Stomach (tissue), 4 donors: ENCODE measurements at regions not wholly inside any gene's neighbourhood (a gene's known extent, or its start where the extent isn't known, plus 50 kb on each side); places are given as distances from the start of the nearest gene placed in this dataset.

Source experiments
- POLR2AphosphoS5 ChIP-seq, 3 donors: sonication (generic); formaldehyde crosslinking; IDR thresholded peaks; one replicate each; pipeline ENCODE4 v1.6.1; 2016; ENCODE audit warnings: antibody characterized with exemption in 3 of 3
- TF ChIP-seq, protein P1 (sequence below), 7 experiments: fragments of 450-650 bp in 4 of 7; fragments of 200-600 bp in 3 of 7; sonication (generic) in 3 of 7; IDR thresholded peaks; one replicate each; pipeline ENCODE4 v1.5.1; 2016 to 2019; ENCODE audit warnings: antibody characterized with exemption in 7 of 7, control low read depth in 2 of 7, mild to moderate bottlenecking in 1 of 7

DNA sequence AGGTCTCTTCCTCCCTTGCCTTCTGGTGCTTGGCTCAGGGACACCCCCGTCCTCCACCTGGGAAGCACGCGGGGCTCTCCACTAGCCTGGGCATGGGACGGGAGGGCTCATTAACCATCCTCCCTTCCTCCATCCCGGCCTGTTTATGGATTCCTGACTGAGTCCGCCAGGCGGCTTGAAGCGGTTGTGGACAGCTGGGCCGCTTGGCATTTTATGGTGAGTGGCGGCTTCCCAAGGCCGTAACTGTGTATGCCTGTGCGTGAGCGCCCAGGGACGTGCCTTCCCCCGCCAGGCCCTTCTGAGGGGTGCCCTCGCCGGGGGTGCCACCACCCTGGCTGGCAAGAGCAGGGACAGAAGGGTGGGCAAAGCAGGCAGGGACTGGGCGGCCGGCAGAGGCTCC, 202.8 kb downstream of the URI1 start:
- TF ChIP-seq, protein P1, sequence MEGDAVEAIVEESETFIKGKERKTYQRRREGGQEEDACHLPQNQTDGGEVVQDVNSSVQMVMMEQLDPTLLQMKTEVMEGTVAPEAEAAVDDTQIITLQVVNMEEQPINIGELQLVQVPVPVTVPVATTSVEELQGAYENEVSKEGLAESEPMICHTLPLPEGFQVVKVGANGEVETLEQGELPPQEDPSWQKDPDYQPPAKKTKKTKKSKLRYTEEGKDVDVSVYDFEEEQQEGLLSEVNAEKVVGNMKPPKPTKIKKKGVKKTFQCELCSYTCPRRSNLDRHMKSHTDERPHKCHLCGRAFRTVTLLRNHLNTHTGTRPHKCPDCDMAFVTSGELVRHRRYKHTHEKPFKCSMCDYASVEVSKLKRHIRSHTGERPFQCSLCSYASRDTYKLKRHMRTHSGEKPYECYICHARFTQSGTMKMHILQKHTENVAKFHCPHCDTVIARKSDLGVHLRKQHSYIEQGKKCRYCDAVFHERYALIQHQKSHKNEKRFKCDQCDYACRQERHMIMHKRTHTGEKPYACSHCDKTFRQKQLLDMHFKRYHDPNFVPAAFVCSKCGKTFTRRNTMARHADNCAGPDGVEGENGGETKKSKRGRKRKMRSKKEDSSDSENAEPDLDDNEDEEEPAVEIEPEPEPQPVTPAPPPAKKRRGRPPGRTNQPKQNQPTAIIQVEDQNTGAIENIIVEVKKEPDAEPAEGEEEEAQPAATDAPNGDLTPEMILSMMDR (IDR thresholded peaks at IDR 0.05) = no peak
- TF ChIP-seq POLR2AphosphoS5 (IDR thresholded peaks at IDR 0.05) = no peak
